Activated T-cell treated with anti-CD3 and anti-CD28 coated beads, Interleukin-2, amount 50 U/mL, for 1 hour (primary cell): ENCODE measurements at regions not wholly inside any gene's neighbourhood (a gene's known extent, or its start where the extent isn't known, plus 50 kb on each side); places are given as distances from the start of the nearest gene placed in this dataset.

ENCODE experiments used
- DNase-seq: peaks from one replicate; pipeline ENCODE4 v3.0.0-alpha.2; 2020

- no peak for DNase-seq
Measured at GRCh38 chr13:99125326-99125915, 75.2 kb upstream of the UBAC2 start.

GRCh38 chr13:99126821-99127220 is 73.8 kb upstream of the UBAC2 start:
- DNase-seq, result no peak

GRCh38 chr13:99129050-99129449 is 71.6 kb upstream of the UBAC2 start:
- DNase-seq, result no peak

- no peak for DNase-seq
Measured at GRCh38 chr13:99129951-99130350, 70.7 kb upstream of the UBAC2 start.

- no peak for DNase-seq
Measured at GRCh38 chr13:99131410-99131809, 69.2 kb upstream of the UBAC2 start.

DNA sequence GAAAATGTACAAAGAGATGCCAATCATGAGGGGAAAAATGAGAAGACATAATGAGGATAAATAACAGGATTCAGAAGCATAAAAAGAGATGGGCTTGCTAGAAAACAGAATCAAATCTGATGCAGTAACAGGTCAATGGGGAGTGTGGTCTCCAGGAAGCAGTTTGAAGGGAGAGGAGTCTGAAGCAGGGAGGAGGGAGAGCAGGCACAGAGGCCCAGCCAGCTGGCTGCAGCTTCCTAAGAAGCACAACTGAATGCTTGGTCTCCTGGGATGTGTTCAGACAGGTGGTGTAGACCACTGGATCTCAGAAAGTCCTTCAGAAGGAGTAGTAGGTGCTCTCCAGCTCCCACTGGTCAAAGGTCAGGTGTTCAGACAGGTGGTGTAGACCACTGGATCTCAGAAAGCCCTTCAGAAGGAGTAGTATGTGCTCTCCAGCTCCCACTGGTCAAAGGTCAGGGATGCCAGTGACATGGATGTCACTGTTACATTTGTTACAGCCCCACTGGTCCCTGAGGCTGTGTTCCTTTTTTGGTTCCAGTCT is 68.3 kb upstream of the UBAC2 start:
- no peak for DNase-seq

DNA sequence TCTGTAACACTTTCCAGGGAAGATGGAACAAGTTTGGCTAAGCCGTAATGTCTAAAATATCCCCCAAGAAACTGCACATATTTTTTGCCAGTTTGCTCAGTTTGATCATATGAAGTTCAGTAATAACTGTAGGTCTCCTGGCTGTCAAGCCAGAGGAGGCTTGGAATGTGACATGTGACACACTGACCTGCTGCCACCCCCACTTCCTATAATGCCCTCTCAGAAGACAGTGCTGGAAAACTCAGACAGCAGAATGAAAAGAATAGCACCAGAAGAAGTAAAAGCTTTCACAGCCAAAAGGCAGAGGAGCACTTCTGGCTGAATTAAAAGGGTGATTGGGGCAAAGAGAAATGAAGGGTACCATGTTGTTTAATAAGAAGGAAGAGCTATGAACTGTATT is 67.4 kb upstream of the UBAC2 start:
- no peak for DNase-seq

GRCh38 chr13:99133848-99134247 is 66.8 kb upstream of the UBAC2 start:
- DNase-seq, result no peak

DNA sequence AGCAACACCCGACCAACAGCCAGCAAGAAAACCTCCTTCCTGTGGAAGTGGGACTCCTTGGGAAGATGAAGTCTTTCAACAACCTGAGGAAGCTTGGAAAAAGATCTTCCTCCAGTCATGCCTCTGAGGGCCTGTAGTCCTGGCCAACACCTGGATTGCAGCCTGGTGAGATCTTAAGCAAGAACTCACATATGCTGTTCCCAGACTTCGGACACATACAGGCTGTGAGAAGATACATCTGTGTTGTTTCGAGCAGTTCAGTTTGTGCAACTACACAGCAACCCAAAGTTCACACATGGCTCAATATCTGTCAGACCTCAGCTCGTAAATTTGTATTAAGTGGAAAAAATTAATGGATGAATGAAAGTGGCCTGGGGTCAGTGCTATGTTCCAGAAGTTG is 65.1 kb upstream of the UBAC2 start:
- no peak for DNase-seq

DNA sequence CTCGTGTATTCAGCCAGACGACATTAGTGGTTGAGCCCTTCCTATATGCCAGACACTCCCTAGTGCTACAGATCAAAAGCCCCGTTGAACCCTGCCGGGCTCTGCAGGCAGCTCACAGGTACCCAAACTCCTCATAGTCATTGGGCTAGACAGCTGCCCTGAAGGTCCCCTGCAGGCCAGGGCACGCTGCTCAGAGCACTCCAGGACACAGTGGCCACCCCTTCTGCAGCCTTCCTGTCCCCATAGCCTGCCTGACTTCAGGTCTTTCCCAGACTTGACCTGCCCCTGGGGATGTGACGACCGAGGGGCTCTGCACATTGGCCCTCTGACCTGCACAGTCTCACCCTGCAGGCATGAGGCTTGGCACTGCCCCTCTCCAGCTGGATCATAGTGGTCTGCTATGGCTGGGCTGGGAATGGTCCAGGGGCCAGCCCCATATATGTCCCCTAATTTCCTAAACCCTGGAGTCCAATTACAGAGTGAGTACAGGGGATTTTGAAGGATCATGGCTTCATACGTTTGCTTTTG is 64.2 kb upstream of the UBAC2 start:
- DNase-seq, result no peak

GRCh38 chr13:99140831-99141230 is 59.8 kb upstream of the UBAC2 start:
- DNase-seq, result no peak

DNA sequence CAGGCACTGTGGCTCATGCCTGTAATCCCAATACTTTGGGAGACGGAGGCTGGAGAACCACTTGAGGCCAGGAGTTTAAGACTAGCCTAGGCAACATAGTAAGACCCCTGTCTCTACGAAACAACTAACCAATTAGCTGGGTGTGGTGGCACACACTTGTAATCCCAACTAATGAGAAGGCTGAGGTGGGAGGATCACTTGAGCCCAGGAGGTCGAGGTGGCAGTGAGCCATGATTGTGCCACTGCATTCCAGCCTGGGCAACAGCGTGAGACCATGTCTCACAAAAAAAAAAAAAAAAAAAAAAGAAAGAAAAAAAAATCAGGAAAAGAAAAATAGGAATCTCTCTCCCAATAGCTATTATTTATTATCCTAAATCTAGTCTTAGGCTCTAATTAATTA is 56.8 kb upstream of the UBAC2 start:
- no peak for DNase-seq

DNA sequence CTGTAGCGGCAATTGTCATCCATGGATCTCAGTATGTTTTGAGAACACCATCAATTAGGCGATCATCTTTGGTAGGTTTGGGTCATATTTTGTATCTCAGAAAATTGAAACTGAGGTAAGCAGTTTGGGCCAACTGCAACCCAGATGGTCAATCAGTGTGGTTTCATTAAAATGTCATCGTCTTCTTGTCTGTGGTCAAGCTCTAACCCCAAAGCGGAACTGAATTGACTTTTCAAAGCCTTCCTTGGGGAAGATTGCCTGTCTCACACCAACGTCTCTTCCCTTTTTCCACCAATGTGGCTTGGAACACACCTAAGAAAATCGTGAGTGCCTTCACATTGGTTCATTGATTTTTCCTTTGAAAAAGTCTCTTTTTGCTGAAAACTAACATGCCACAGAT is 56.3 kb upstream of the UBAC2 start:
- DNase-seq, result no peak

- DNase-seq, result no peak
Measured at GRCh38 chr13:99145461-99145860, 55.2 kb upstream of the UBAC2 start.

- no peak for DNase-seq
Measured at GRCh38 chr13:99150575-99151361, 49.9 kb upstream of the UBAC2 start.
